ENCODE measurements at regions not wholly inside any gene's neighbourhood (a gene's known extent, or its start where the extent isn't known, plus 50 kb on each side); places are given as distances from the start of the nearest gene placed in this dataset.

DNA sequence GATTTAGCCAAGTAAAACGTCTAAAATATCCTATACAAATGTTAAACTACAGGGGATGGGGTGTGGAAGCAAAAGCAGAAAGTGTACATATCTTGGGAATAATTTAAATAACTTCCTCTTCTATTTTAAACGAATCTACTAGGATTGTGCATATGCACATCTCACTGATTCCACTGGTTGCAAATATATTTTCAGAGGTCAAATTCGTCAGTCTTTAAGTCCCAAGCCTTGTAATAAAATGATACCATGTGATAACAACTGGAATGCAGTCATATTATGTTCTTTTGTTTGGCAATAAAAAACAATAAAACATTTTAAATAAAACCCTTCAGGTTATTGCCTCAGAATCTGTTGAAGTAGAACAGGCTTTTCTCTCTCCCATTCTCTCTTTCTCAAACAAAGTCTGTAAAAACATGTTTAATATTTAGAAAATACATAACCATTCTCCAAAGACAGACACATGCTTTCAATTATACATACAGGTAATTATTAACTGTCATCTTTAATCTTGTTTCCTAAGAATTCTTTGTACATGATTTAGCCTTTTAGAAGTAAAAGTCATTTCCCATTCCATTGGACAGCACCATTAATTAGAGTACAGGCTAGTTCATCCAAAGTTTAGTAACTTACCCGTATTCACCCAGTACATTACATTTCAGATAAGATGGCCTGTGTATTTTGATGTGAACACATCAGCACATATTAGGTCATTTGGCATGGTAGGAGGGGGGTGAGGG lies 421.1 kb downstream of the PCDH7 start:
- H3K9me3 ChIP-seq (ENCODE audit: insufficient read depth, low read length) = no peaks in the 10 kb centered on the region
- TF ChIP-seq YY1 (IDR thresholded peaks at IDR 0.05; ENCODE audit: insufficient read depth, insufficient read length) (no peak), ZNF274 (IDR thresholded peaks at IDR 0.05; ENCODE audit: low read depth, low read length) (no peak), SUZ12 (IDR thresholded peaks at IDR 0.05; ENCODE audit: extremely low read depth, insufficient read depth, insufficient read length) (no peak)
- no peak overlapping the region for H3K4me3 ChIP-seq (ENCODE audit: insufficient read length, low read depth)
- H3K9ac ChIP-seq (ENCODE audit: insufficient read length, low read depth) = no peak overlapping the region
- no peaks in the 10 kb centered on the region for H3K4me1 ChIP-seq (ENCODE audit: insufficient read depth, insufficient read length)
- no peaks in the 10 kb centered on the region for H3K27me3 ChIP-seq (ENCODE audit: insufficient read depth, insufficient read length)
- DNase-seq (ENCODE audit: low read depth, low spot score) = no peak
- no peaks in the 10 kb centered on the region for H3K36me3 ChIP-seq (ENCODE audit: insufficient read depth, insufficient read length, low read length)

DNA sequence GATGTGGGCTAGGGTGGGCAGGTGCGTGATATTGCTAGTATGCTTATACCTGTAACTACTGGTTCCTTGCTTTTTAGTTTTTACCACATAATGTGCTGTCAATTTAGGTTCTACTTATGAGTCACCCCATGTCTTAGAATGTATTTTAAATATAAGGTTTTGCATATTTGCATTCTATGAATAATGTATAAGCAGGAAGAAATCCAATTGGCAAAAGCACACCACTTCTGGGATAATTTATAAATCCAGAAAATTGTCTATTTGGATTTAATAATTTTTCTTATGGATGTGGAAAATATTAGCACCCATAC lies 421.6 kb downstream of the PCDH7 start:
- no peak for TF ChIP-seq YY1 (IDR thresholded peaks at IDR 0.05; ENCODE audit: insufficient read depth, insufficient read length)
- no peak for TF ChIP-seq ZNF274 (IDR thresholded peaks at IDR 0.05; ENCODE audit: low read depth, low read length)
- TF ChIP-seq SUZ12 (IDR thresholded peaks at IDR 0.05; ENCODE audit: extremely low read depth, insufficient read depth, insufficient read length) = no peak
- Histone ChIP-seq H3K4me3 (ENCODE audit: insufficient read length, low read depth) (no peak overlapping the region), H3K4me1 (ENCODE audit: insufficient read depth, insufficient read length) (no peaks in the 10 kb centered on the region), H3K9ac (ENCODE audit: insufficient read length, low read depth) (no peak overlapping the region), H3K27me3 (ENCODE audit: insufficient read depth, insufficient read length) (no peaks in the 10 kb centered on the region), H3K9me3 (ENCODE audit: insufficient read depth, low read length) (no peaks in the 10 kb centered on the region), H3K36me3 (ENCODE audit: insufficient read depth, insufficient read length, low read length) (no peaks in the 10 kb centered on the region)
- DNase-seq (ENCODE audit: low read depth, low spot score) = no peak

DNA sequence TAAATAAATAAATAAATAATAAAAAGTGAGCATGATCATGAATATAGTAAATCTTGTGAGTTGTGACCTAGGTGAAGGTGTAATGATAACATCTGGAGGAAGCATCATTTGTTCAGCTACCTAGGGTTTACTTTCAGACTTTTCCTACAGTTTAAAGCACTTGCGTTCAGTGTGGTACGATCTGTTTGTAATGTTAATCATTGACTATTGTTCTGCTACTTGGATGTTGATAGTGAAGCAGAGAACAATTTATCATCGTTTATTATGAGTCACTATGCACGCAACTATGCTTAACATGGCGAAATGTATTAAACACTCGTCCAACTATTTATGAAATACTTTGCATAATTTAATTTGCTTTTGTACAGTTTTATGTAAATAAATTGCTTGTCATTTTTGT lies 426.2 kb downstream of the PCDH7 start:
- Histone ChIP-seq H3K27me3 (ENCODE audit: insufficient read depth, insufficient read length) (no peaks in the 10 kb centered on the region), H3K36me3 (ENCODE audit: insufficient read depth, insufficient read length, low read length) (no peaks in the 10 kb centered on the region), H3K4me3 (ENCODE audit: insufficient read length, low read depth) (no peak overlapping the region), H3K4me1 (ENCODE audit: insufficient read depth, insufficient read length) (peaks cover 2% of the 10 kb centered on the region), H3K9me3 (ENCODE audit: insufficient read depth, low read length) (no peaks in the 10 kb centered on the region), H3K9ac (ENCODE audit: insufficient read length, low read depth) (no peak overlapping the region)
- no peak for TF ChIP-seq ZNF274 (IDR thresholded peaks at IDR 0.05; ENCODE audit: low read depth, low read length)
- no peak for TF ChIP-seq YY1 (IDR thresholded peaks at IDR 0.05; ENCODE audit: insufficient read depth, insufficient read length)
- TF ChIP-seq SUZ12 (IDR thresholded peaks at IDR 0.05; ENCODE audit: extremely low read depth, insufficient read depth, insufficient read length) = no peak
- no peak for DNase-seq (ENCODE audit: low read depth, low spot score)

DNA sequence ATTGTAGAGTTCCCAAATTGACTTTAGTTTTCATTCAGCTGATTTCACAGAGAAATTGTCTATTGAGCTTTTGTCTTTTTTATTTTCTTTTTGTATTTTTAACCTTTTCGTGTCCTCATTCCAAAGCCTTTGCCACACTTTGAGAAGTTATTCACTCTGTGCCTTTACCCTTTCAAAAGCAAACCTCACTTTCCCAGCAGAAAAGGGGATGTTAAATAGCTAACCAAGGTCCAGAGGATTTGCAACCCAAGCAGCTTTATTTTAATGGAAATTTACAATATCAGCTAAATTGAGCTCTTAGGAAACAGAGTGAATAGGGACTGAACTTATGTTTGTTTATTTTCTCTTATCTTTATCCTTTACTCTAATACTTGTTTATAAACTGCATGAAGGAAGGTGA lies 428.8 kb downstream of the PCDH7 start:
- Histone ChIP-seq H3K9me3 (ENCODE audit: insufficient read depth, low read length) (no peaks in the 10 kb centered on the region), H3K27me3 (ENCODE audit: insufficient read depth, insufficient read length) (no peaks in the 10 kb centered on the region), H3K4me1 (ENCODE audit: insufficient read depth, insufficient read length) (peaks cover 2% of the 10 kb centered on the region), H3K9ac (ENCODE audit: insufficient read length, low read depth) (no peak overlapping the region), H3K36me3 (ENCODE audit: insufficient read depth, insufficient read length, low read length) (no peaks in the 10 kb centered on the region), H3K4me3 (ENCODE audit: insufficient read length, low read depth) (no peak overlapping the region)
- TF ChIP-seq ZNF274 (IDR thresholded peaks at IDR 0.05; ENCODE audit: low read depth, low read length) (no peak), SUZ12 (IDR thresholded peaks at IDR 0.05; ENCODE audit: extremely low read depth, insufficient read depth, insufficient read length) (no peak), YY1 (IDR thresholded peaks at IDR 0.05; ENCODE audit: insufficient read depth, insufficient read length) (no peak)
- no peak for DNase-seq (ENCODE audit: low read depth, low spot score)

DNA sequence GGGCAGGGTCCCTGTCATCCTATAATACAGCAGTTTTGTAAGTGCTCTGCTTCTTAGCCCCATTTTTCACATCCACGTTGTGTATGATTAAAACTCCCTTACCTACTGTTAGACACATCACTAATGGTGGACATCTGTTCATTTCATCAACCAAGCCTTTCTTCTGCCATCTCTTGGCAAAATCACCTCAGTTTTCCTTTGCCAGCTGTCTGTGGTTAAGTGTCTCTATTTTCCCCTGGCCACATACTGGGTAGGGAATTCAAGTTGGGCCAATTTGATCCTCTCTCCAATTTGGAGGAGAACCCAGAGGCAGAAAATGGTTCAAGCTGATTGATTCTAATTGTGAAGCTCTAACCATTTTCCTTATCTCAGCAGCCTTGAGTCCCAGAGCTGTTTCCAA lies 436.1 kb downstream of the PCDH7 start:
- TF ChIP-seq ZNF274 (IDR thresholded peaks at IDR 0.05; ENCODE audit: low read depth, low read length) (no peak), YY1 (IDR thresholded peaks at IDR 0.05; ENCODE audit: insufficient read depth, insufficient read length) (no peak), SUZ12 (IDR thresholded peaks at IDR 0.05; ENCODE audit: extremely low read depth, insufficient read depth, insufficient read length) (no peak)
- Histone ChIP-seq H3K4me1 (ENCODE audit: insufficient read depth, insufficient read length) (no peaks in the 10 kb centered on the region), H3K36me3 (ENCODE audit: insufficient read depth, insufficient read length, low read length) (no peaks in the 10 kb centered on the region), H3K9me3 (ENCODE audit: insufficient read depth, low read length) (no peaks in the 10 kb centered on the region), H3K9ac (ENCODE audit: insufficient read length, low read depth) (no peak overlapping the region), H3K4me3 (ENCODE audit: insufficient read length, low read depth) (no peak overlapping the region), H3K27me3 (ENCODE audit: insufficient read depth, insufficient read length) (no peaks in the 10 kb centered on the region)
- DNase-seq (ENCODE audit: low read depth, low spot score) = no peak

DNA sequence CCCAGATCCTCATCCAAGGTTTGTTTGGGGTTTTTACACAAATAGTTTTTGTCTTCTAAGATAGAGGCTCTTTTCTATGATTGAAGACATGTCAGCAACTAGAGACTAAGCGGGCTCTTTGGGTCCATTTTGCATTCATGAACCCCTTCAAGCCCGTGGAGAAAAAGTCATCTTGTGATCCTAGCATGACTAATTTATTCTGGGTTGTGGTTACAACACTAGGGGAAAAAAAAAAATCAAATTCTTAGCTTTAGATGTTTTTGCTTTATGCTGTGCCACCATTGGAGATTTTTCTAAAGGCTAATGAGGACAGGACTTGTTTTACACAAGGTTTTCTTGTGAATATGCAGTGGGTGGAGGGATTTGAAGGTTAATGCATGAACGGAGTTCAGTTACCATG lies 440.0 kb downstream of the PCDH7 start:
- no peak for TF ChIP-seq SUZ12 (IDR thresholded peaks at IDR 0.05; ENCODE audit: extremely low read depth, insufficient read depth, insufficient read length)
- no peak for TF ChIP-seq ZNF274 (IDR thresholded peaks at IDR 0.05; ENCODE audit: low read depth, low read length)
- TF ChIP-seq YY1 (IDR thresholded peaks at IDR 0.05; ENCODE audit: insufficient read depth, insufficient read length) = no peak
- H3K36me3 ChIP-seq (ENCODE audit: insufficient read depth, insufficient read length, low read length) = no peaks in the 10 kb centered on the region
- no peaks in the 10 kb centered on the region for H3K4me1 ChIP-seq (ENCODE audit: insufficient read depth, insufficient read length)

DNA sequence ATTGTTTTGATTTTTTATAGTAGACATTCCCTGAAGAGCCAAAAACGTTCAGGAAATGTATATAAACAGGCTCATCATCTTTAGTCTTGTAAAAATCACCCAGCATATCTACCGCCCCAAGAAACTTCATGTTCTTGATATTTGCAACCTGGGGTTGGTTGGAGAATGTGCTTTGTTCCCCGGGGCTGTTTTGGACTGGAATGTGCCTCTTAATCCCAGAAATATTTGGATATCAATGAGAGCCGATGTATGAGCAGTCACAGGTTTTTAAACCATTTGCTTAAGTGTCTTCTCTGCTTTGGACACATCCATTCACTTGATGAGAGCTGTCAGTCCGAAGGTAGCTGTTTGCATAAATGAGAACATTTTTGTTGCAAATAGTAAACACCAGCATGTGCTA lies 449.7 kb downstream of the PCDH7 start:
- no peak overlapping the region for H3K9ac ChIP-seq (ENCODE audit: insufficient read length, low read depth)
- no peak overlapping the region for H3K4me3 ChIP-seq (ENCODE audit: insufficient read length, low read depth)
- TF ChIP-seq SUZ12 (IDR thresholded peaks at IDR 0.05; ENCODE audit: extremely low read depth, insufficient read depth, insufficient read length) = no peak
- no peak for TF ChIP-seq YY1 (IDR thresholded peaks at IDR 0.05; ENCODE audit: insufficient read depth, insufficient read length)
- no peak for TF ChIP-seq ZNF274 (IDR thresholded peaks at IDR 0.05; ENCODE audit: low read depth, low read length)
- no peaks in the 10 kb centered on the region for H3K4me1 ChIP-seq (ENCODE audit: insufficient read depth, insufficient read length)
- no peaks in the 10 kb centered on the region for H3K9me3 ChIP-seq (ENCODE audit: insufficient read depth, low read length)
- H3K27me3 ChIP-seq (ENCODE audit: insufficient read depth, insufficient read length) = no peaks in the 10 kb centered on the region
- no peaks in the 10 kb centered on the region for H3K36me3 ChIP-seq (ENCODE audit: insufficient read depth, insufficient read length, low read length)
- DNase-seq (ENCODE audit: low read depth, low spot score) = no peak

More for the DNA sequence above, 440.0 kb downstream of the PCDH7 start:
- no peak for DNase-seq (ENCODE audit: low read depth, low spot score)
- Histone ChIP-seq H3K27me3 (ENCODE audit: insufficient read depth, insufficient read length) (no peaks in the 10 kb centered on the region), H3K9me3 (ENCODE audit: insufficient read depth, low read length) (no peaks in the 10 kb centered on the region), H3K9ac (ENCODE audit: insufficient read length, low read depth) (no peak overlapping the region), H3K4me3 (ENCODE audit: insufficient read length, low read depth) (no peak overlapping the region)

All from NT2/D1 (cell line).